ENCODE measurements at regions not wholly inside any gene's neighbourhood (a gene's known extent, or its start where the extent isn't known, plus 50 kb on each side); places are given as distances from the start of the nearest gene placed in this dataset.

- no peak overlapping the region for H3K4me3 Mint-ChIP-seq (ENCODE audit: unreplicated experiment)
- H3K27ac Mint-ChIP-seq (ENCODE audit: unreplicated experiment): no peak overlapping the region
- H3K36me3 Mint-ChIP-seq (ENCODE audit: unreplicated experiment): no peaks in the 10 kb centered on the region
- H3K9me3 Mint-ChIP-seq (ENCODE audit: unreplicated experiment): peaks cover 52% of the 10 kb centered on the region
- H3K27me3 Mint-ChIP-seq (ENCODE audit: unreplicated experiment): no peaks in the 10 kb centered on the region
- H3K4me1 Mint-ChIP-seq (ENCODE audit: unreplicated experiment): no peaks in the 10 kb centered on the region
- TF ChIP-seq CTCF (IDR thresholded peaks at IDR 0.05): no peak
- no peak for DNase-seq (ENCODE audit: extremely low spot score, unreplicated experiment)
These were observed 718.2 kb upstream of the GRM7 start for GRCh38 chr3:6142707-6143106.

GRCh38 chr3:6147883-6148282 lies 713.0 kb upstream of the GRM7 start:
- no peaks in the 10 kb centered on the region for H3K36me3 Mint-ChIP-seq (ENCODE audit: unreplicated experiment)
- no peak for TF ChIP-seq CTCF (IDR thresholded peaks at IDR 0.05)
- no peak overlapping the region for H3K4me3 Mint-ChIP-seq (ENCODE audit: unreplicated experiment)
- no peaks in the 10 kb centered on the region for H3K4me1 Mint-ChIP-seq (ENCODE audit: unreplicated experiment)
- H3K9me3 Mint-ChIP-seq (ENCODE audit: unreplicated experiment): peaks cover 54% of the 10 kb centered on the region
- H3K27ac Mint-ChIP-seq (ENCODE audit: unreplicated experiment): no peak overlapping the region
- no peaks in the 10 kb centered on the region for H3K27me3 Mint-ChIP-seq (ENCODE audit: unreplicated experiment)
- no peak for DNase-seq (ENCODE audit: extremely low spot score, unreplicated experiment)

GRCh38 chr3:6155650-6156338 lies 705.1 kb upstream of the GRM7 start:
- Mint-ChIP-seq H3K27ac (ENCODE audit: unreplicated experiment) (no peak overlapping the region), H3K4me1 (ENCODE audit: unreplicated experiment) (no peaks in the 10 kb centered on the region), H3K4me3 (ENCODE audit: unreplicated experiment) (no peak overlapping the region), H3K27me3 (ENCODE audit: unreplicated experiment) (no peaks in the 10 kb centered on the region), H3K9me3 (ENCODE audit: unreplicated experiment) (peaks cover 18% of the 10 kb centered on the region), H3K36me3 (ENCODE audit: unreplicated experiment) (no peaks in the 10 kb centered on the region)
- no peak for DNase-seq (ENCODE audit: extremely low spot score, unreplicated experiment)
- no peak for TF ChIP-seq CTCF (IDR thresholded peaks at IDR 0.05)

GRCh38 chr3:6165951-6166350 lies 695.0 kb upstream of the GRM7 start:
- Mint-ChIP-seq H3K36me3 (ENCODE audit: unreplicated experiment) (no peaks in the 10 kb centered on the region), H3K4me3 (ENCODE audit: unreplicated experiment) (no peak overlapping the region), H3K4me1 (ENCODE audit: unreplicated experiment) (no peaks in the 10 kb centered on the region), H3K9me3 (ENCODE audit: unreplicated experiment) (peaks cover 59% of the 10 kb centered on the region), H3K27me3 (ENCODE audit: unreplicated experiment) (no peaks in the 10 kb centered on the region), H3K27ac (ENCODE audit: unreplicated experiment) (no peak overlapping the region)
- no peak for TF ChIP-seq CTCF (IDR thresholded peaks at IDR 0.05)
- DNase-seq (ENCODE audit: extremely low spot score, unreplicated experiment): no peak

- Mint-ChIP-seq H3K4me3 (ENCODE audit: unreplicated experiment) (no peak overlapping the region), H3K27ac (ENCODE audit: unreplicated experiment) (no peak overlapping the region), H3K36me3 (ENCODE audit: unreplicated experiment) (no peaks in the 10 kb centered on the region), H3K9me3 (ENCODE audit: unreplicated experiment) (peaks cover 60% of the 10 kb centered on the region), H3K4me1 (ENCODE audit: unreplicated experiment) (no peaks in the 10 kb centered on the region), H3K27me3 (ENCODE audit: unreplicated experiment) (no peaks in the 10 kb centered on the region)
- DNase-seq (ENCODE audit: extremely low spot score, unreplicated experiment): no peak
- no peak for TF ChIP-seq CTCF (IDR thresholded peaks at IDR 0.05)
These were observed 692.7 kb upstream of the GRM7 start for GRCh38 chr3:6168256-6168655.

Data from osteocyte (in vitro differentiated cells).